DMS 273 (cell line): ENCODE measurements at regions not wholly inside any gene's neighbourhood (a gene's known extent, or its start where the extent isn't known, plus 50 kb on each side); places are given as distances from the start of the nearest gene placed in this dataset.

Experiments used
- DNase-seq: peaks from one replicate; lab custom pipeline; 2025; ENCODE audit not compliant: unreplicated experiment; lab: John Stamatoyannopoulos, UW

- no peak for DNase-seq
Measured at GRCh38 chr5:173468821-173469251, 140.6 kb upstream of the STC2 start.

GRCh38 chr5:173466227-173466626, 138.0 kb upstream of the STC2 start:
- no peak for DNase-seq

- DNase-seq = no peak
Measured at GRCh38 chr5:173464813-173465212, 136.6 kb upstream of the STC2 start.

- DNase-seq = no peak
Measured at GRCh38 chr5:173463207-173463606, 135.0 kb upstream of the STC2 start.

- no peak for DNase-seq
Measured at GRCh38 chr5:173458828-173459609, 130.8 kb upstream of the STC2 start.

- DNase-seq = no peak
Measured at GRCh38 chr5:173457482-173457881, 129.3 kb upstream of the STC2 start.

GRCh38 chr5:173456751-173457171, 128.5 kb upstream of the STC2 start:
- DNase-seq = no peak

- no peak for DNase-seq
Measured at GRCh38 chr5:173456181-173456580, 128.0 kb upstream of the STC2 start.

- DNase-seq = no peak
Measured at GRCh38 chr5:173455599-173455957, 127.4 kb upstream of the STC2 start.

- no peak for DNase-seq
Measured at GRCh38 chr5:173454736-173455598, 126.8 kb upstream of the STC2 start.

GRCh38 chr5:173454361-173454735, 126.1 kb upstream of the STC2 start:
- DNase-seq = no peak

GRCh38 chr5:173453167-173453566, 125.0 kb upstream of the STC2 start:
- no peak for DNase-seq

GRCh38 chr5:173452119-173452905, 124.1 kb upstream of the STC2 start:
- DNase-seq = no peak

GRCh38 chr5:173451651-173452050, 123.4 kb upstream of the STC2 start:
- DNase-seq = no peak

GRCh38 chr5:173451031-173451430, 122.8 kb upstream of the STC2 start:
- DNase-seq = peak; percentile 48

GRCh38 chr5:173450188-173450587, 122.0 kb upstream of the STC2 start:
- DNase-seq = no peak

- no peak for DNase-seq
Measured at GRCh38 chr5:173448856-173449255, 120.6 kb upstream of the STC2 start.

- no peak for DNase-seq
Measured at GRCh38 chr5:173443971-173444370, 115.8 kb upstream of the STC2 start.

- DNase-seq = no peak
Measured at GRCh38 chr5:173441053-173441628, 112.9 kb upstream of the STC2 start.

- DNase-seq = no peak
Measured at GRCh38 chr5:173438951-173439350, 110.7 kb upstream of the STC2 start.

GRCh38 chr5:173435447-173435846, 107.2 kb upstream of the STC2 start:
- DNase-seq = no peak
